Tibial nerve (tissue), 4 donors: ENCODE measurements at regions not wholly inside any gene's neighbourhood (a gene's known extent, or its start where the extent isn't known, plus 50 kb on each side); places are given as distances from the start of the nearest gene placed in this dataset.

Experiments used
- DNase-seq, 2 donors: peaks; one replicate each; pipeline ENCODE4 v3.0.0-alpha.2; 2019; ENCODE audit warnings: low spot score in 2 of 2
- H3K27ac ChIP-seq, 4 donors: fragments of 200-600 bp; sonication (generic) in 3 of 4; one replicate each; pipeline ENCODE4 v1.5.1; 2017 to 2019; ENCODE audit warnings: mild to moderate bottlenecking in 1 of 4
- H3K27me3 ChIP-seq, 2 donors: fragments of 200-600 bp; sonication (generic) in 1 of 2; one replicate each; pipeline versions ENCODE4 v1.5.1 to v1.6.0; 2017 to 2019
- H3K36me3 ChIP-seq, 3 donors: fragments of 200-600 bp; sonication (generic); one replicate each; pipeline ENCODE4 v1.5.1; 2018 to 2019
- H3K4me1 ChIP-seq, 4 donors: fragments of 200-600 bp; sonication (generic) in 3 of 4; one replicate each; pipeline ENCODE4 v1.5.1; 2017 to 2019
- H3K4me3 ChIP-seq, 4 donors: fragments of 200-600 bp; sonication (generic) in 3 of 4; one replicate each; pipeline ENCODE4 v1.5.1; 2017 to 2019; ENCODE audit warnings: mild to moderate bottlenecking in 1 of 4, moderate library complexity in 1 of 4
- H3K9me3 ChIP-seq, 4 donors: fragments of 200-600 bp; sonication (generic) in 3 of 4; one replicate each; pipeline ENCODE4 v1.5.1; 2017 to 2019
- CTCF ChIP-seq, 5 experiments: fragments of 200-600 bp in 3 of 5; fragments of 450-650 bp in 2 of 5; sonication (generic) in 3 of 5; IDR thresholded peaks; one replicate each; pipeline ENCODE4 v1.5.1; 2016 to 2019; ENCODE audit warnings: antibody characterized with exemption in 5 of 5, mild to moderate bottlenecking in 3 of 5, moderate library complexity in 2 of 5
- EP300 ChIP-seq, 2 donors: sonication (generic); formaldehyde crosslinking; IDR thresholded peaks; one replicate each; pipeline ENCODE4 v1.6.1; 2017; ENCODE audit warnings: antibody characterized with exemption in 2 of 2, mild to moderate bottlenecking in 1 of 2
- POLR2A ChIP-seq, 2 donors: fragments of 450-650 bp; IDR thresholded peaks; one replicate each; pipeline ENCODE4 v1.6.1; 2017; ENCODE audit warnings: antibody characterized with exemption in 2 of 2, mild to moderate bottlenecking in 2 of 2, moderate library complexity in 2 of 2
- WGBS, 2 donors: methylation state at CpG; one replicate each; pipeline ENCODE4 v1.1.5; 2018; 5-methylcytosine and 5-hydroxymethylcytosine counted together

GRCh38 chr2:60096556-60096955, 456.9 kb downstream of the BCL11A start:
- WGBS, 2 donors, result 79 to 94% methylated on average over 5 of the region's 5 CpGs

DNA sequence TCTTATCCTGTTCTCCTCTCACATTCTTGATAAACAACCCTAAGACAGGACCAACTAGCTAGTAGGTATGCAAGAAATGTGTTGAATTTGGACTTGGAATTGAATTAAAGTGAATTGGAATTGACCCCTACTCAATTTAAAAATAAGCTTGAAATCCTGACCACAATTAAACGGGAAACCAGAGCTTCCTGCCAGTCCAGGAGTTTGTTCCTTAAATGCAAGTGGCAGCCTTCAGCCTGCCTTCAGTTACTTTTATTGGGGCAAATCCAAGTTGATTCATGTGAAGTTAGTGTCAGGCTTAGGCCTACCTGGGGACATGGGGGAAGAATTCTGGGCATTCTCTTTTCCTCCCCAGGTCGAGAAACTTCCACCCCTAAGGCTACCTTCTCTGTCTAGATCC, 457.6 kb downstream of the BCL11A start:
- no peaks in the 10 kb centered on the region for H3K36me3 ChIP-seq
- H3K27ac ChIP-seq, result no peak overlapping the region
- no peaks in the 10 kb centered on the region for H3K4me1 ChIP-seq
- no peak for TF ChIP-seq CTCF (IDR thresholded peaks at IDR 0.05)
- TF ChIP-seq POLR2A (IDR thresholded peaks at IDR 0.05), result no peak
- TF ChIP-seq EP300 (IDR thresholded peaks at IDR 0.05), result no peak
- H3K9me3 ChIP-seq, result no peaks in the 10 kb centered on the region
- H3K4me3 ChIP-seq, result no peak overlapping the region
- WGBS, 2 donors, result 67 to 75% methylated on average over 2 of the region's 2 CpGs
- DNase-seq, result no peak
- H3K27me3 ChIP-seq, result no peaks in the 10 kb centered on the region

More at GRCh38 chr2:60096556-60096955, 456.9 kb downstream of the BCL11A start:
- TF ChIP-seq POLR2A (IDR thresholded peaks at IDR 0.05) (no peak), CTCF (IDR thresholded peaks at IDR 0.05) (no peak), EP300 (IDR thresholded peaks at IDR 0.05) (no peak)
- Histone ChIP-seq H3K27me3 (no peaks in the 10 kb centered on the region), H3K36me3 (no peaks in the 10 kb centered on the region), H3K9me3 (no peaks in the 10 kb centered on the region), H3K4me3 (no peak overlapping the region), H3K4me1 (no peaks in the 10 kb centered on the region), H3K27ac (no peak overlapping the region)
- no peak for DNase-seq

GRCh38 chr2:60095202-60095815, 458.1 kb downstream of the BCL11A start:
- 84 to 92% methylated on average over 2 of the region's 2 CpGs for WGBS, 2 donors
- TF ChIP-seq EP300 (IDR thresholded peaks at IDR 0.05) (no peak), CTCF (IDR thresholded peaks at IDR 0.05) (no peak), POLR2A (IDR thresholded peaks at IDR 0.05) (no peak)
- Histone ChIP-seq H3K9me3 (no peaks in the 10 kb centered on the region), H3K4me1 (no peaks in the 10 kb centered on the region), H3K27me3 (no peaks in the 10 kb centered on the region), H3K4me3 (no peak overlapping the region), H3K27ac (no peak overlapping the region), H3K36me3 (no peaks in the 10 kb centered on the region)
- DNase-seq, result no peak

- no peaks in the 10 kb centered on the region for H3K9me3 ChIP-seq
- WGBS, 2 donors, result 80 to 84% methylated on average over 3 of the region's 3 CpGs
- no peak overlapping the region for H3K4me3 ChIP-seq
- no peaks in the 10 kb centered on the region for H3K4me1 ChIP-seq
- no peak for TF ChIP-seq CTCF (IDR thresholded peaks at IDR 0.05)
- TF ChIP-seq EP300 (IDR thresholded peaks at IDR 0.05), result no peak
- TF ChIP-seq POLR2A (IDR thresholded peaks at IDR 0.05), result no peak
- no peak for DNase-seq
- no peaks in the 10 kb centered on the region for H3K36me3 ChIP-seq
- H3K27ac ChIP-seq, result no peak overlapping the region
- H3K27me3 ChIP-seq, result no peaks in the 10 kb centered on the region
These were observed 459.0 kb downstream of the BCL11A start for GRCh38 chr2:60094450-60094929.

DNA sequence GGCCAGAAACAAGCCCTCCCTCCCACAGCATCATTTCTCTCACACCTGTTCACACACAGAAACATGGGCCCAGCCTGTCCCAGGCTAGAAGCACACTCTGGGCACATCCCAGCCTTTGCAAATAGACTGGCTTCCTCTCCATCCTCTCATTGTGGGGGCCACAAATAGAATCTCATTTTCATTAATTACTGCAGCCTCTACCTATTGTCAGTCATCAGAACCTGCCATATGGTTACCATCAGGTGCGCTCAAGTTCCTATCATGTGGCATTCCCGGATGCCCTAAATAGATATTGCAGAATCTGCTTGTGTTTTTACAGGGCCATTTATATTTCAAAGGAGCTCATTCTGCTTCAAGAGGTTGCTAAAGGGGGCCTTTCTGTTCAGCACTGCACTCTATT, 460.7 kb downstream of the BCL11A start:
- H3K27ac ChIP-seq, result no peak overlapping the region
- no peaks in the 10 kb centered on the region for H3K36me3 ChIP-seq
- no peak for DNase-seq
- H3K4me3 ChIP-seq, result no peak overlapping the region
- no peaks in the 10 kb centered on the region for H3K27me3 ChIP-seq
- H3K4me1 ChIP-seq, result no peaks in the 10 kb centered on the region
- TF ChIP-seq CTCF (IDR thresholded peaks at IDR 0.05), result no peak
- TF ChIP-seq EP300 (IDR thresholded peaks at IDR 0.05), result no peak
- TF ChIP-seq POLR2A (IDR thresholded peaks at IDR 0.05), result no peak
- WGBS, 2 donors, result 95 to 98% methylated on average over 2 of the region's 2 CpGs
- H3K9me3 ChIP-seq, result no peaks in the 10 kb centered on the region
